DOHH2 (cell line): ENCODE measurements at regions not wholly inside any gene's neighbourhood (a gene's known extent, or its start where the extent isn't known, plus 50 kb on each side); places are given as distances from the start of the nearest gene placed in this dataset.
"Not testable (repeated sequence)": the region's sequence is repeated elsewhere in the genome, so short reads cannot be mapped to it uniquely, and the experiment has no call there.

ENCODE experiments used
- H3F3A ChIP-seq: fragments of 200-600 bp; sonication (generic), shearing (Covaris generic); 2 replicates; pipeline ENCODE4 v1.6.0; 2016; ENCODE audit warnings: antibody characterized with exemption, mild to moderate bottlenecking; ENCODE audit not compliant: control insufficient read depth, insufficient read depth
- H3K27ac ChIP-seq: fragments of 200-600 bp; sonication (generic); 2 replicates; pipeline ENCODE4 v1.5.1; 2014; ENCODE audit warnings: low read depth, mild to moderate bottlenecking, low read length, moderate library complexity
- H3K27me3 ChIP-seq: fragments of 200-600 bp; sonication (generic); 2 replicates; pipeline ENCODE4 v1.6.1; 2014; ENCODE audit warnings: mild to moderate bottlenecking, low read length, mixed read lengths; ENCODE audit not compliant: control insufficient read depth
- H3K36me3 ChIP-seq: fragments of 200-600 bp; sonication (generic); 2 replicates; pipeline ENCODE4 v1.6.1; 2014; ENCODE audit warnings: mild to moderate bottlenecking, low read length, moderate library complexity, mixed read lengths; ENCODE audit not compliant: control insufficient read depth
- H3K4me1 ChIP-seq: fragments of 200-600 bp; sonication (generic); 2 replicates; pipeline ENCODE4 v1.6.1; 2014; ENCODE audit warnings: mild to moderate bottlenecking, low read length, mixed read lengths; ENCODE audit not compliant: control insufficient read depth
- H3K4me2 ChIP-seq: fragments of 200-600 bp; sonication (generic); 2 replicates; pipeline ENCODE4 v1.6.0; 2014; ENCODE audit warnings: mild to moderate bottlenecking, low read length, moderate library complexity
- H3K4me3 ChIP-seq: fragments of 200-600 bp; sonication (generic); 2 replicates; pipeline ENCODE4 v1.5.1; 2014; ENCODE audit warnings: mild to moderate bottlenecking, low read length, mixed read lengths
- H3K79me2 ChIP-seq: fragments of 200-600 bp; sonication (generic); 2 replicates; pipeline ENCODE4 v1.6.1; 2014; ENCODE audit warnings: mild to moderate bottlenecking, low read length, mixed read lengths; ENCODE audit not compliant: control insufficient read depth
- H3K9me2 ChIP-seq: fragments of 200-600 bp; sonication (generic); replicated peaks from 2 replicates; pipeline ENCODE4 v1.6.1; 2014; ENCODE audit warnings: mild to moderate bottlenecking, low read length, mixed read lengths; ENCODE audit not compliant: control insufficient read depth
- H3K9me3 ChIP-seq: fragments of 200-600 bp; sonication (generic); 2 replicates; pipeline ENCODE4 v1.6.1; 2014; ENCODE audit warnings: antibody characterized with exemption, low read length, mixed read lengths; ENCODE audit not compliant: control insufficient read depth, insufficient read depth
- H4K20me1 ChIP-seq: fragments of 200-600 bp; sonication (generic); 2 replicates; pipeline ENCODE4 v1.6.0; 2014; ENCODE audit warnings: low read depth, mild to moderate bottlenecking, antibody characterized with exemption, low read length, moderate library complexity; ENCODE audit not compliant: control insufficient read depth, insufficient read depth
- EZH2phosphoT487 ChIP-seq: fragments of 200-600 bp; sonication (generic); IDR thresholded peaks from 2 replicates; pipeline ENCODE4 v1.6.1; 2017; ENCODE audit warnings: borderline replicate concordance, mild to moderate bottlenecking, antibody characterized with exemption, low read length, moderate library complexity, mixed read lengths
- TF ChIP-seq, protein P1 (sequence below): fragments of 200-600 bp; sonication (generic); IDR thresholded peaks from one replicate; pipeline ENCODE4 v1.5.1; 2014; ENCODE audit warnings: antibody characterized with exemption, mild to moderate bottlenecking, low read depth, low read length; ENCODE audit not compliant: poor library complexity, severe bottlenecking

DNA sequence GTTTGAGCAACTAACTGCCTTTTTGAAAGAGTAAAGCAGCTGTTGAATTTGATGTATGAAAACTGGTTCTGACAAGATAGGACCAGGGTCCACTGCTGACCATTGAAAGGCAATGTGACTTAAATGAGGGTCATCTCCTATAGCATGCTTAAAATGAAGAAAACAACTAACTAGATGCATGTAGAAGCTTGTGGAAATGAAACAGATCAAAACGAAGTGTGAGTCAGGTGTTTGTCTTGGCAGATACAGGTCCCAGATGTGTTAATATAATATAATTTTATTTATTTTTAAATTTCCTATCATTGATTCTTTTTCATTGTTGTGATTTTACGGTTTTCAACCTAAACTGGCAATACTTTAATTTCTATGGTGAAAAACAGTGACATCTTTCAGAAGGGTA lies 83.6 kb downstream of the ATOH1 start:
- Histone ChIP-seq H3F3A (no peaks in the 10 kb centered on the region), H3K4me2 (no peak overlapping the region), H3K79me2 (no peaks in the 10 kb centered on the region), H3K36me3 (no peaks in the 10 kb centered on the region), H3K27ac (no peak overlapping the region), H3K27me3 (no peaks in the 10 kb centered on the region), H4K20me1 (no peaks in the 10 kb centered on the region), H3K4me3 (no peak overlapping the region), H3K4me1 (no peaks in the 10 kb centered on the region), H3K9me3 (no peaks in the 10 kb centered on the region), H3K9me2 (no peaks in the 10 kb centered on the region)
- TF ChIP-seq EZH2phosphoT487 = no peak
- TF ChIP-seq, protein P1, sequence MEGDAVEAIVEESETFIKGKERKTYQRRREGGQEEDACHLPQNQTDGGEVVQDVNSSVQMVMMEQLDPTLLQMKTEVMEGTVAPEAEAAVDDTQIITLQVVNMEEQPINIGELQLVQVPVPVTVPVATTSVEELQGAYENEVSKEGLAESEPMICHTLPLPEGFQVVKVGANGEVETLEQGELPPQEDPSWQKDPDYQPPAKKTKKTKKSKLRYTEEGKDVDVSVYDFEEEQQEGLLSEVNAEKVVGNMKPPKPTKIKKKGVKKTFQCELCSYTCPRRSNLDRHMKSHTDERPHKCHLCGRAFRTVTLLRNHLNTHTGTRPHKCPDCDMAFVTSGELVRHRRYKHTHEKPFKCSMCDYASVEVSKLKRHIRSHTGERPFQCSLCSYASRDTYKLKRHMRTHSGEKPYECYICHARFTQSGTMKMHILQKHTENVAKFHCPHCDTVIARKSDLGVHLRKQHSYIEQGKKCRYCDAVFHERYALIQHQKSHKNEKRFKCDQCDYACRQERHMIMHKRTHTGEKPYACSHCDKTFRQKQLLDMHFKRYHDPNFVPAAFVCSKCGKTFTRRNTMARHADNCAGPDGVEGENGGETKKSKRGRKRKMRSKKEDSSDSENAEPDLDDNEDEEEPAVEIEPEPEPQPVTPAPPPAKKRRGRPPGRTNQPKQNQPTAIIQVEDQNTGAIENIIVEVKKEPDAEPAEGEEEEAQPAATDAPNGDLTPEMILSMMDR = no peak

DNA sequence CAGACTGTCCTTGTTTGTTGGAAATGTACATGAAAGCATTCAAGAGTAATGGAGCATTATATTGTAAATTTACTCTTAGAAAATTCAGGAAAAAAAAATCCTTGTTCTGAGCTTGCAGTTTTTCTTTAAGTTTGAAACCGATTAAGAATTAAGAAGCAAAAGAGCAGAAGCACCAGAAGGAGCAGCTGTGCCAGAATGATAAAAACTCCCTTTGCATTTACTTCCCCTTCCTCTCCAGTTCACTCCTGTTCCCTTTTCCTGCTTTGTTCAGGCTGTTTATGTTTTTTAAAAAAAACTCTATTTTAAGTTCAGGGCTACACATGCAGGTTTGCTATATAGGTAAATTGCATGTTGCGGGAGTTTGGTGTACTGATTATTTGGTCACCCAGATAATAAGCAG lies 90.3 kb downstream of the ATOH1 start:
- H3K4me2 ChIP-seq = no peak overlapping the region

DNA sequence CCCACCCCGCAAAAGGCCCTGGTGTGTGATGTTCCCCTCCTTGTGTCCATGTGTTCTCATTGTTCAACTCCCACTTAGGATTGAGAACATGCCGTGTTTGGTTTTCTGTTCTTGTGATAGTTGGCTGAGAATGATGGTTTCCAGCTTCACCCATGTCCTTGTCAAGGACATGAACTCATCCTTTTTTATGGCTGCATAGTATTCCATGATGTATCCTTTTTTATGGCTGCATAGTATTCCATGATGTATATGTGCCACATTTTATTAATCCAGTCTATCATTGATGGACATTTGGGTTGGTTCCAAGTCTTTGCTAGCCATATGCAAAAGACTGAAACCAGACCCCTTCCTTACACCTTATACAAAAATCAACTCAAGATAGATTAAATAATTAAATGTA lies 95.0 kb downstream of the ATOH1 start:
- H3K4me2 ChIP-seq, H3K4me1 ChIP-seq, H3K9me3 ChIP-seq, H3K36me3 ChIP-seq, H3K27ac ChIP-seq, H3F3A ChIP-seq, H4K20me1 ChIP-seq, H3K9me2 ChIP-seq, H3K27me3 ChIP-seq, H3K4me3 ChIP-seq, H3K79me2 ChIP-seq: not testable (repeated sequence)

More for the DNA sequence above, 90.3 kb downstream of the ATOH1 start:
- TF ChIP-seq, protein P1 = no peak
- TF ChIP-seq EZH2phosphoT487 = no peak
- H3K36me3 ChIP-seq = no peaks in the 10 kb centered on the region
- H3K9me3 ChIP-seq = no peaks in the 10 kb centered on the region
- no peaks in the 10 kb centered on the region for H4K20me1 ChIP-seq
- no peaks in the 10 kb centered on the region for H3K27me3 ChIP-seq
- H3K9me2 ChIP-seq = no peaks in the 10 kb centered on the region
- no peaks in the 10 kb centered on the region for H3K4me1 ChIP-seq
- no peaks in the 10 kb centered on the region for H3F3A ChIP-seq
- no peak overlapping the region for H3K4me3 ChIP-seq
- H3K27ac ChIP-seq = no peak overlapping the region
- H3K79me2 ChIP-seq = no peaks in the 10 kb centered on the region

DNA sequence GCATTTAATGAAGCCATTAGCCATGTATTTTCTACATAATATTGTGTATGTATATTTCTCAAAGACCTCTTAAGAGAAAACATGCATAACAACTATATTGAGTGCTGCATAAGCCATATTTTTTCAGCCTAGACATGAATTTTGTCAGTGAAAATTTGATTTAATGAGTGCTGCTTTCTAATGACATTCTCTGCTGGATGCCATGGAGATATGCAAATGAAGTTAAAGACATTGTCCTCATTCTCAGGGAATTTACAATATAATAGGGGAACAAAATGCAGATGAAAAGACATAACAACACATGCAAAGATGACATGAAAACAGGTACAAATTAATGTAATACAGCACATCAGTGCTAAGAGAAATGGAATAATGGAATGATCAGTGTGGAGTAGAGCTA lies 118.7 kb downstream of the ATOH1 start:
- TF ChIP-seq, protein P1 = no peak
- no peak for TF ChIP-seq EZH2phosphoT487
- no peaks in the 10 kb centered on the region for H3K9me3 ChIP-seq
- no peaks in the 10 kb centered on the region for H3K4me1 ChIP-seq
- no peak overlapping the region for H3K4me2 ChIP-seq
- H3F3A ChIP-seq = no peaks in the 10 kb centered on the region
- no peaks in the 10 kb centered on the region for H3K79me2 ChIP-seq
- 0 out of 2 replicates have a peak, but pooled peaks cover 4% of the 10 kb centered on the region for H3K27me3 ChIP-seq
- no peak overlapping the region for H3K4me3 ChIP-seq
- no peaks in the 10 kb centered on the region for H4K20me1 ChIP-seq
- H3K9me2 ChIP-seq = no peaks in the 10 kb centered on the region
- H3K27ac ChIP-seq = no peak overlapping the region
- no peaks in the 10 kb centered on the region for H3K36me3 ChIP-seq

DNA sequence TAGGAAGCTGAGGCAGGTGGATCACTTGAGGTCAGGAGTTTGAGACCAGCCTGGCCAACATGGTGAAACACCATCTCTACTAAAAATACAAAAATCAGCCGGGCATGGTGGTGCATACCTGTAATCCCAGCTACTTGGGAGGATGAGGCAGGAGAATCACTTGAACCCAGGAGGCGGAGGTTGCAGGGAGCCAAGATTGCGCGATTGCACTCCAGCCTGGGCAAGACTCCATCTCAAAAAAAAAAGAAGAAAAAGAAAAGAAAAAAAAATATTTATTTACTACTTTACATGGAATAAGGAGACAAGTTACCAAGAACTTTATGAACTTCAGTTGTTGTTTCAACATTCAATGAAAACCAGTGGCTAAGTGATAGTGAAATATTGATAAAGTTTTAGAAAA lies 121.7 kb downstream of the ATOH1 start:
- not testable (repeated sequence) for H3K4me1 ChIP-seq, H3F3A ChIP-seq, H3K36me3 ChIP-seq, H3K9me3 ChIP-seq, H3K79me2 ChIP-seq, H3K9me2 ChIP-seq, H3K4me2 ChIP-seq, H3K4me3 ChIP-seq, H4K20me1 ChIP-seq, H3K27me3 ChIP-seq, H3K27ac ChIP-seq
